IMR-90 (cell line): ENCODE measurements at regions not wholly inside any gene's neighbourhood (a gene's known extent, or its start where the extent isn't known, plus 50 kb on each side); places are given as distances from the start of the nearest gene placed in this dataset.
A peak's percentile ranks its signal among the peaks of the same experiment; 100 is the strongest.

Source experiments
- ATAC-seq: fragments of 200-7000 bp; cut with Tn5 transposase; 2 replicates; pipeline ENCODE4 v1.9.1; 2020; ENCODE audit warnings: low read depth, mild to moderate bottlenecking, moderate library complexity
- BruUV-seq: library from RNA; stranded (reverse); fragments of 400-500 nt; replicated peaks from 2 replicates; lab custom pipeline; 2021; lab: Mats Ljungman, UMichigan
- CTCF ChIA-PET: fragments of 300-600 bp; formaldehyde crosslinking; extraction: SDS; loops from one replicate; lab custom pipeline; 2021; ENCODE audit warnings: antibody characterized with exemption; lab: Yijun Ruan, JAX
- POLR2A ChIA-PET: fragments of 300-600 bp; sonication (Branson Sonifier 250); formaldehyde crosslinking; loops from one replicate; lab custom pipeline; 2022; ENCODE audit warnings: antibody characterized with exemption; ENCODE audit not compliant: unreplicated experiment; lab: Charles Lee
- DNase-seq: peaks from one replicate; pipeline ENCODE4 v3.0.0; 2013
- H2AFZ ChIP-seq: replicated peaks from 2 replicates; pipeline ENCODE3; 2013; ENCODE audit warnings: low read length, mild to moderate bottlenecking; ENCODE audit not compliant: poor library complexity
- H2AK5ac ChIP-seq: 2 replicates; pipeline ENCODE4 v1.6.1; 2013; ENCODE audit warnings: low read depth, low read length, inconsistent platforms
- H2AK9ac ChIP-seq: replicated peaks from 2 replicates; pipeline ENCODE3; 2013; ENCODE audit warnings: mild to moderate bottlenecking, low read depth, low read length, moderate library complexity; ENCODE audit not compliant: poor library complexity
- H2BK120ac ChIP-seq: 2 replicates; pipeline ENCODE4 v1.6.1; 2013; ENCODE audit warnings: low read depth, low read length, inconsistent platforms
- H2BK15ac ChIP-seq: 3 replicates; pipeline ENCODE4 v1.6.1; 2013; ENCODE audit warnings: low read depth, low read length, inconsistent platforms
- H2BK20ac ChIP-seq: 2 replicates; pipeline ENCODE4 v1.6.1; 2013; ENCODE audit warnings: low read depth, mild to moderate bottlenecking, inconsistent platforms, low read length, moderate library complexity
- H2BK5ac ChIP-seq: 2 replicates; pipeline ENCODE4 v1.6.1; 2013; ENCODE audit warnings: mild to moderate bottlenecking, low read depth, low read length, inconsistent platforms; ENCODE audit not compliant: poor library complexity, severe bottlenecking
- H3K14ac ChIP-seq: replicated peaks from 2 replicates; pipeline ENCODE4 v1.6.1; 2013; ENCODE audit warnings: low read depth, low read length, inconsistent platforms
- H3K18ac ChIP-seq: 2 replicates; pipeline ENCODE4 v1.6.1; 2013; ENCODE audit warnings: low read depth, low read length, control low read depth
- H3K23ac ChIP-seq: 2 replicates; pipeline ENCODE4 v1.6.1; 2013; ENCODE audit warnings: low read depth, low read length, inconsistent platforms
- H3K27ac ChIP-seq: 2 replicates; pipeline ENCODE4 v1.5.1; 2013; ENCODE audit warnings: mild to moderate bottlenecking, control low read depth, low read length; ENCODE audit not compliant: insufficient read depth
- H3K27me3 ChIP-seq: 2 replicates; pipeline ENCODE4 v1.6.1; 2013; ENCODE audit warnings: low read length; ENCODE audit not compliant: control insufficient read depth, insufficient read depth
- H3K36me3 ChIP-seq: 2 replicates; pipeline ENCODE4 v1.6.1; 2013; ENCODE audit warnings: low read length, mixed read lengths; ENCODE audit not compliant: control insufficient read depth, insufficient read depth
- H3K4ac ChIP-seq: 2 replicates; pipeline ENCODE4 v1.6.1; 2013; ENCODE audit warnings: low read depth, low read length, inconsistent platforms
- H3K4me1 ChIP-seq: 2 replicates; pipeline ENCODE4 v1.6.1; 2013; ENCODE audit warnings: low read length, mixed read lengths; ENCODE audit not compliant: control insufficient read depth, insufficient read depth
- H3K4me2 ChIP-seq: 2 replicates; pipeline ENCODE4 v1.6.1; 2013; ENCODE audit warnings: low read depth, mild to moderate bottlenecking, control low read depth, low read length, moderate library complexity
- H3K4me3 ChIP-seq: 2 replicates; pipeline ENCODE4 v1.5.1; 2013; ENCODE audit warnings: low read depth, mild to moderate bottlenecking, control low read depth, low read length, moderate library complexity; ENCODE audit not compliant: insufficient read depth
- H3K56ac ChIP-seq: 2 replicates; pipeline ENCODE4 v1.6.1; 2013; ENCODE audit warnings: low read length, inconsistent platforms; ENCODE audit not compliant: insufficient read depth; ENCODE audit errors: extremely low read depth
- H3K79me1 ChIP-seq, 2 experiments: 2 replicates each; pipeline ENCODE4 v1.6.1; 2013; ENCODE audit warnings: low read length in 2 of 2, inconsistent platforms in 1 of 2, low read depth in 1 of 2
- H3K9ac ChIP-seq: 2 replicates; pipeline ENCODE4 v1.6.1; 2013; ENCODE audit warnings: low read depth, low read length, control low read depth
- H3K9me1 ChIP-seq: 2 replicates; pipeline ENCODE4 v1.6.1; 2013; ENCODE audit warnings: low read length, inconsistent platforms; ENCODE audit not compliant: insufficient read depth
- H3K9me3 ChIP-seq: 2 replicates; pipeline ENCODE4 v1.6.1; 2013; ENCODE audit warnings: low read length; ENCODE audit not compliant: control insufficient read depth, insufficient read depth
- H4K20me1 ChIP-seq: 2 replicates; pipeline ENCODE4 v1.6.1; 2013; ENCODE audit warnings: low read length, inconsistent platforms; ENCODE audit not compliant: insufficient read depth
- H4K5ac ChIP-seq: 2 replicates; pipeline ENCODE4 v1.6.1; 2013; ENCODE audit warnings: mild to moderate bottlenecking, low read depth, low read length, control low read depth
- H4K8ac ChIP-seq, 2 experiments: 2 replicates each; pipeline ENCODE4 v1.6.1; 2013; ENCODE audit warnings: low read depth in 2 of 2, low read length in 2 of 2, control low read depth in 1 of 2, inconsistent platforms in 1 of 2
- H4K91ac ChIP-seq: 2 replicates; pipeline ENCODE4 v1.6.1; 2013; ENCODE audit warnings: low read depth, low read length, inconsistent platforms; ENCODE audit not compliant: insufficient read depth
- MAZ ChIP-seq: IDR thresholded peaks from 2 replicates; pipeline ENCODE4 v1.6.1; 2012; ENCODE audit warnings: low read depth, mild to moderate bottlenecking, low read length, improper control_type of control experiment, moderate library complexity, borderline replicate concordance
- RAD21 ChIP-seq: IDR thresholded peaks from 2 replicates; pipeline ENCODE4 v1.6.1; 2012; ENCODE audit warnings: low read length, improper control_type of control experiment
- WGBS, 2 experiments: methylation state at CpG; one replicate each; pipeline versions ENCODE4 v1.1.5 to v1.1.7; 2013; ENCODE audit warnings: missing lambda C conversion rate in 2 of 2; ENCODE audit not compliant: insufficient read length in 1 of 2; ENCODE audit errors: extremely low coverage in 2 of 2; 5-methylcytosine and 5-hydroxymethylcytosine counted together
- dilution Hi-C: fragments of 300-500 bp; cut with HindIII; formaldehyde crosslinking; loops from one replicate; pipeline ENCODE4 v1.14.3; 2018; ENCODE audit warnings: low sequenced_read_pairs; ENCODE audit not compliant: unreplicated experiment
- in situ Hi-C: fragments of 300-500 bp; cut with MboI; formaldehyde crosslinking; loops from 3 replicates; pipeline ENCODE4 v1.14.3; 2019; ENCODE audit warnings: low sequenced_read_pairs, inconsistent platforms, mixed read lengths
- intact Hi-C: fragments of 100-400 bp; cut with micrococcal nuclease; formaldehyde crosslinking; loops from 2 replicates; pipeline ENCODE4 v1.10.0; 2022
- TF ChIP-seq, protein P1 (sequence below): fragments of 150-350 bp; IDR thresholded peaks from 2 replicates; pipeline ENCODE4 v1.6.1; 2016; ENCODE audit warnings: low read depth, mild to moderate bottlenecking, low read length, moderate library complexity, borderline replicate concordance
- TF ChIP-seq, protein P2 (sequence below): conservative IDR thresholded peaks from 2 replicates; pipeline ENCODE4 v1.5.1; 2012; ENCODE audit warnings: mild to moderate bottlenecking, low read depth, low read length, improper control_type of control experiment

DNA sequence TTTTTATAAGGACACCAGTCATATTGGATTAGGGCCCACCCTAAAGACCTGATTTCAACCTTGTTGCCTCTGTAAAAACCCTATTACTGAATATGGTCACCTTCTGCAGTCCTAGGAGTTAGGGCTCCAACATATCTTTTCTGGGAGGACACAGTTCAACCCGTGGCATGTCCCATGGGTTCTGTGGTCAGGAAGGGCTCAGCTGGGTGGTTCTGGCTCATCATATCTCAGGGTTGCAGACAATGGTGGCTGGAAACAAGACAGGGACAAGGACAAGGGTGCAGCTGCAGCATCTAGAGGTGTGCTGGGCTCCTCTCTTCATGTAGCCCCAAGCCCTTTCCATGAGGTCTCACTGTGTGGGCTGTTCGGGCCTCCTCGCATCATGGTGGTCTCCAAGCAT is 63.1 kb upstream of the FOXF1 start:
- Histone ChIP-seq H3K18ac (no peak overlapping the region), H3K4ac (no peak overlapping the region), H3K4me3 (no peak overlapping the region), H3K56ac (no peak overlapping the region), H3K27ac (no peak overlapping the region), H2AK9ac (no peak overlapping the region), H2BK15ac (no peak overlapping the region), H4K91ac (no peak overlapping the region), H2BK120ac (no peak overlapping the region), H3K9me1 (peaks cover 13% of the 10 kb centered on the region), H2AFZ (no peak overlapping the region), H3K79me1 (no peaks in the 10 kb centered on the region), H4K20me1 (no peaks in the 10 kb centered on the region), H3K9me3 (0 out of 2 replicates have a peak, but pooled peaks cover 3% of the 10 kb centered on the region), H3K4me1 (peaks cover 9% of the 10 kb centered on the region), H3K9ac (no peak overlapping the region), H4K5ac (no peak overlapping the region), H3K36me3 (no peaks in the 10 kb centered on the region), H2BK20ac (no peak overlapping the region), H3K4me2 (no peak overlapping the region), H2AK5ac (peak overlapping the region; percentile 52; the same call in 1 of the 2 replicates), H3K27me3 (no peaks in the 10 kb centered on the region), H3K23ac (no peak overlapping the region), H4K8ac (no peak overlapping the region), H3K14ac (0 out of 2 replicates have a peak overlapping the region, but pooled peaks have one; percentile 7), H2BK5ac (no peak overlapping the region)
- TF ChIP-seq, protein P1, sequence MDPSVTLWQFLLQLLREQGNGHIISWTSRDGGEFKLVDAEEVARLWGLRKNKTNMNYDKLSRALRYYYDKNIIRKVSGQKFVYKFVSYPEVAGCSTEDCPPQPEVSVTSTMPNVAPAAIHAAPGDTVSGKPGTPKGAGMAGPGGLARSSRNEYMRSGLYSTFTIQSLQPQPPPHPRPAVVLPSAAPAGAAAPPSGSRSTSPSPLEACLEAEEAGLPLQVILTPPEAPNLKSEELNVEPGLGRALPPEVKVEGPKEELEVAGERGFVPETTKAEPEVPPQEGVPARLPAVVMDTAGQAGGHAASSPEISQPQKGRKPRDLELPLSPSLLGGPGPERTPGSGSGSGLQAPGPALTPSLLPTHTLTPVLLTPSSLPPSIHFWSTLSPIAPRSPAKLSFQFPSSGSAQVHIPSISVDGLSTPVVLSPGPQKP: no peak
- TF ChIP-seq, protein P2, sequence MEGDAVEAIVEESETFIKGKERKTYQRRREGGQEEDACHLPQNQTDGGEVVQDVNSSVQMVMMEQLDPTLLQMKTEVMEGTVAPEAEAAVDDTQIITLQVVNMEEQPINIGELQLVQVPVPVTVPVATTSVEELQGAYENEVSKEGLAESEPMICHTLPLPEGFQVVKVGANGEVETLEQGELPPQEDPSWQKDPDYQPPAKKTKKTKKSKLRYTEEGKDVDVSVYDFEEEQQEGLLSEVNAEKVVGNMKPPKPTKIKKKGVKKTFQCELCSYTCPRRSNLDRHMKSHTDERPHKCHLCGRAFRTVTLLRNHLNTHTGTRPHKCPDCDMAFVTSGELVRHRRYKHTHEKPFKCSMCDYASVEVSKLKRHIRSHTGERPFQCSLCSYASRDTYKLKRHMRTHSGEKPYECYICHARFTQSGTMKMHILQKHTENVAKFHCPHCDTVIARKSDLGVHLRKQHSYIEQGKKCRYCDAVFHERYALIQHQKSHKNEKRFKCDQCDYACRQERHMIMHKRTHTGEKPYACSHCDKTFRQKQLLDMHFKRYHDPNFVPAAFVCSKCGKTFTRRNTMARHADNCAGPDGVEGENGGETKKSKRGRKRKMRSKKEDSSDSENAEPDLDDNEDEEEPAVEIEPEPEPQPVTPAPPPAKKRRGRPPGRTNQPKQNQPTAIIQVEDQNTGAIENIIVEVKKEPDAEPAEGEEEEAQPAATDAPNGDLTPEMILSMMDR: no peak
- TF ChIP-seq RAD21 (no peak), MAZ (no peak)
- no TSS peak for BruUV-seq
- intact Hi-C loops (no loop called here), in situ Hi-C loops (no loop called here), dilution Hi-C loops (no loop called here)
- CTCF ChIA-PET: no interaction called here
- no peak for ATAC-seq
- no peak for DNase-seq
- POLR2A ChIA-PET: no interaction called here
- WGBS, 2 experiments: 92% methylated on average over 2 of the region's 3 CpGs; no CpG with 5 or more reads in 1 of the 2 experiments
